H1 (cell line): ENCODE measurements at regions not wholly inside any gene's neighbourhood (a gene's known extent, or its start where the extent isn't known, plus 50 kb on each side); places are given as distances from the start of the nearest gene placed in this dataset.

Experiments
- CTCF ChIA-PET: fragments of 300-600 bp; sonication (Branson Sonifier 250); formaldehyde crosslinking; loops from one replicate; lab custom pipeline; 2021; ENCODE audit not compliant: partially characterized antibody; lab: Charles Lee
- POLR2A ChIA-PET: fragments of 300-600 bp; sonication (Branson Sonifier 250); formaldehyde crosslinking; loops from one replicate; lab custom pipeline; 2021; ENCODE audit warnings: inconsistent platforms; ENCODE audit not compliant: partially characterized antibody; lab: Charles Lee
- DNase-seq, 2 experiments: peaks; one replicate each; pipeline versions ENCODE4 v3.0.0 to v3.0.0-alpha.2; 2010 to 2022; ENCODE audit warnings: low spot score in 2 of 2, low read depth in 1 of 2, mixed read lengths in 1 of 2
- FAIRE-seq: peaks from 2 replicates; lab custom pipeline; 2011; peaks lifted over from hg19 to GRCh38; lab: Jason Lieb, UNC
- H2AFZ ChIP-seq: 2 replicates; pipeline ENCODE4 v1.8.1; 2012; ENCODE audit warnings: low read length, inconsistent platforms
- H2AK5ac ChIP-seq: 2 replicates; pipeline ENCODE4 v1.6.1; 2013; ENCODE audit warnings: low read depth, low read length
- H2BK120ac ChIP-seq: replicated peaks from 2 replicates; pipeline ENCODE3; 2013; ENCODE audit warnings: low read depth, low read length, inconsistent platforms
- H2BK12ac ChIP-seq: 2 replicates; pipeline ENCODE4 v1.6.1; 2013; ENCODE audit warnings: low read depth, low read length
- H2BK15ac ChIP-seq: 2 replicates; pipeline ENCODE4 v1.6.1; 2013; ENCODE audit warnings: low read length
- H2BK20ac ChIP-seq: 2 replicates; pipeline ENCODE4 v1.6.1; 2013; ENCODE audit warnings: low read length
- H2BK5ac ChIP-seq: 2 replicates; pipeline ENCODE4 v1.6.1; 2013; ENCODE audit warnings: low read depth, low read length
- H3K14ac ChIP-seq: 2 replicates; pipeline ENCODE4 v1.6.1; 2013; ENCODE audit warnings: inconsistent platforms; ENCODE audit not compliant: insufficient read length
- H3K18ac ChIP-seq: 2 replicates; pipeline ENCODE4 v1.6.1; 2013; ENCODE audit warnings: low read length; ENCODE audit errors: extremely low read depth
- H3K23ac ChIP-seq: 2 replicates; pipeline ENCODE4 v1.6.1; 2013; ENCODE audit warnings: inconsistent platforms; ENCODE audit not compliant: insufficient read length
- H3K23me2 ChIP-seq: 2 replicates; pipeline ENCODE4 v1.6.1; 2013; ENCODE audit warnings: low read depth, low read length
- H3K27ac ChIP-seq: 2 replicates; pipeline ENCODE4 v1.6.1; 2011; ENCODE audit warnings: low read depth, low read length, inconsistent platforms
- H3K27me3 ChIP-seq, 4 experiments: replicated peaks in 1 of 4; 1 replicate in 1 of 4; 2 replicates in 3 of 4; pipeline versions ENCODE4 v1.6.1 to v1.8.1; 2011 to 2013; ENCODE audit warnings: low read length in 3 of 4, mild to moderate bottlenecking in 3 of 4, inconsistent platforms in 2 of 4, mixed read lengths in 2 of 4, moderate library complexity in 1 of 4; ENCODE audit not compliant: control insufficient read depth in 3 of 4, insufficient read depth in 3 of 4; ENCODE audit errors: extremely low read depth in 1 of 4
- H3K36me3 ChIP-seq, 4 experiments: 2 replicates each; pipeline versions ENCODE4 v1.6.1 to v1.8.1; 2011 to 2013; ENCODE audit warnings: mild to moderate bottlenecking in 4 of 4, low read length in 3 of 4, moderate library complexity in 2 of 4, control low read depth in 1 of 4, inconsistent platforms in 1 of 4; ENCODE audit not compliant: insufficient read depth in 4 of 4, control insufficient read depth in 2 of 4
- H3K4ac ChIP-seq: replicated peaks from 2 replicates; pipeline ENCODE3; 2013; ENCODE audit warnings: low read length, low read depth, mixed read lengths, inconsistent platforms; ENCODE audit not compliant: insufficient read length
- H3K4me1 ChIP-seq, 4 experiments: replicated peaks in 1 of 4; 1 replicate in 1 of 4; 2 replicates in 3 of 4; pipeline versions ENCODE4 v1.6.1 to v1.8.1; 2011 to 2013; ENCODE audit warnings: low read length in 3 of 4, inconsistent platforms in 2 of 4, mixed read lengths in 1 of 4; ENCODE audit not compliant: insufficient read depth in 4 of 4, control insufficient read depth in 3 of 4
- H3K4me2 ChIP-seq, 2 experiments: 2 replicates each; pipeline versions ENCODE4 v1.6.1 to v1.8.1; 2011 to 2013; ENCODE audit warnings: low read depth in 2 of 2, low read length in 2 of 2, control low read depth in 1 of 2, inconsistent platforms in 1 of 2, mild to moderate bottlenecking in 1 of 2; ENCODE audit not compliant: insufficient read depth in 1 of 2
- H3K4me3 ChIP-seq, 4 experiments: fragments of 200-600, 300-600 bp in 1 of 4; sonication (generic), shearing (Covaris generic), sonication (Bioruptor Twin) in 1 of 4; 2 replicates each; pipeline versions ENCODE4 v1.5.1 to v1.8.1; 2011 to 2016; ENCODE audit warnings: low read length in 4 of 4, low read depth in 3 of 4, control low read depth in 2 of 4, inconsistent platforms in 2 of 4, mild to moderate bottlenecking in 2 of 4, mixed read lengths in 1 of 4, moderate library complexity in 1 of 4; ENCODE audit not compliant: insufficient read depth in 2 of 4; ENCODE audit errors: extremely low read depth in 1 of 4
- H3K56ac ChIP-seq: replicated peaks from 2 replicates; pipeline ENCODE3; 2013; ENCODE audit warnings: low read depth, mild to moderate bottlenecking, mixed read lengths, low read length, inconsistent platforms; ENCODE audit not compliant: insufficient read length
- H3K79me1 ChIP-seq: 2 replicates; pipeline ENCODE4 v1.6.1; 2013; ENCODE audit warnings: low read depth, low read length, control low read depth
- H3K79me2 ChIP-seq, 2 experiments: 2 replicates each; pipeline versions ENCODE4 v1.6.1 to v1.8.1; 2012 to 2013; ENCODE audit warnings: low read length in 2 of 2, mild to moderate bottlenecking in 2 of 2, inconsistent platforms in 1 of 2; ENCODE audit not compliant: insufficient read depth in 2 of 2, control insufficient read depth in 1 of 2
- H3K9ac ChIP-seq, 4 experiments: replicated peaks in 1 of 4; 1 replicate in 1 of 4; 2 replicates in 3 of 4; pipeline versions ENCODE4 v1.6.1 to v1.8.1; 2011 to 2013; ENCODE audit warnings: low read depth in 3 of 4, low read length in 3 of 4, control low read depth in 2 of 4, mild to moderate bottlenecking in 2 of 4, moderate library complexity in 2 of 4, inconsistent platforms in 1 of 4; ENCODE audit errors: extremely low read depth in 1 of 4
- H3K9me3 ChIP-seq, 2 experiments: 2 replicates each; pipeline versions ENCODE4 v1.6.1 to v1.8.1; 2012 to 2013; ENCODE audit warnings: mild to moderate bottlenecking in 2 of 2, moderate library complexity in 2 of 2, control low read depth in 1 of 2, inconsistent platforms in 1 of 2, low read depth in 1 of 2, low read length in 1 of 2, mixed read lengths in 1 of 2; ENCODE audit not compliant: insufficient read depth in 2 of 2
- H4K20me1 ChIP-seq, 2 experiments: replicated peaks in 1 of 2; 2 replicates each; pipeline versions ENCODE3 to v1.8.1; 2011 to 2013; ENCODE audit warnings: inconsistent platforms in 2 of 2, low read length in 2 of 2, mild to moderate bottlenecking in 1 of 2; ENCODE audit not compliant: insufficient read depth in 2 of 2, control insufficient read depth in 1 of 2
- H4K5ac ChIP-seq: 2 replicates; pipeline ENCODE4 v1.6.1; 2013; ENCODE audit warnings: low read length, low read depth, mixed read lengths, inconsistent platforms; ENCODE audit not compliant: insufficient read length
- H4K8ac ChIP-seq: 2 replicates; pipeline ENCODE4 v1.8.0; 2013; ENCODE audit warnings: mild to moderate bottlenecking, moderate library complexity, low read length, inconsistent platforms; ENCODE audit not compliant: insufficient read depth; ENCODE audit errors: extremely low read depth
- H4K91ac ChIP-seq: replicated peaks from 2 replicates; pipeline ENCODE3; 2013; ENCODE audit warnings: low read length, mixed read lengths, inconsistent platforms; ENCODE audit not compliant: insufficient read length
- CHD1 ChIP-seq: IDR thresholded peaks from 2 replicates; pipeline ENCODE4 v1.6.1; 2012; ENCODE audit warnings: low read depth, low read length, improper control_type of control experiment
- CREB1 ChIP-seq: IDR thresholded peaks from 2 replicates; pipeline ENCODE4 v1.6.1; 2012; ENCODE audit warnings: inconsistent platforms
- CTBP2 ChIP-seq: IDR thresholded peaks from 2 replicates; pipeline ENCODE4 v1.7.0; 2011; ENCODE audit warnings: borderline replicate concordance, mild to moderate bottlenecking, moderate library complexity, mixed read lengths, low read length; ENCODE audit not compliant: insufficient read depth, insufficient read length
- CTCF ChIP-seq, 3 experiments: IDR thresholded peaks; 1 replicate in 2 of 3; 2 replicates in 1 of 3; pipeline versions ENCODE4 v1.5.1 to v1.6.1; 2011; ENCODE audit warnings: low read length in 3 of 3, mild to moderate bottlenecking in 3 of 3, inconsistent platforms in 2 of 3, low read depth in 1 of 3, moderate library complexity in 1 of 3; ENCODE audit not compliant: insufficient read depth in 1 of 3; ENCODE audit errors: control extremely low read depth in 1 of 3
- GTF2F1 ChIP-seq: IDR thresholded peaks from 2 replicates; pipeline ENCODE4 v1.6.1; 2012; ENCODE audit warnings: low read depth, low read length, improper control_type of control experiment, borderline replicate concordance
- PHF8 ChIP-seq: fragments of 200-600 bp; sonication (generic); conservative IDR thresholded peaks from 2 replicates; pipeline ENCODE4 v1.7.1; 2012; ENCODE audit warnings: low read depth, mild to moderate bottlenecking, inconsistent platforms, low read length, moderate library complexity
- POU5F1 ChIP-seq: IDR thresholded peaks from 2 replicates; pipeline ENCODE4 v1.6.1; 2011; ENCODE audit warnings: low read depth, mild to moderate bottlenecking, low read length, moderate library complexity
- RBBP5 ChIP-seq: IDR thresholded peaks from 2 replicates; pipeline ENCODE4 v1.7.1; 2012; ENCODE audit warnings: low read depth, mild to moderate bottlenecking, inconsistent platforms, low read length, moderate library complexity, borderline replicate concordance
- RFX5 ChIP-seq: IDR thresholded peaks from 2 replicates; pipeline ENCODE4 v1.6.1; 2011; ENCODE audit warnings: low read depth, low read length, improper control_type of control experiment, borderline replicate concordance
- SIRT6 ChIP-seq: IDR thresholded peaks from one replicate; pipeline ENCODE4 v1.7.1; 2012; ENCODE audit warnings: low read length, inconsistent platforms
- SP1 ChIP-seq: IDR thresholded peaks from 2 replicates; pipeline ENCODE4 v1.6.1; 2011; ENCODE audit warnings: low read depth, low read length
- SUZ12 ChIP-seq: fragments of 200-600 bp; sonication (generic); IDR thresholded peaks from 2 replicates; pipeline ENCODE4 v1.6.1; 2012; ENCODE audit warnings: mild to moderate bottlenecking, inconsistent platforms, low read length, moderate library complexity, mixed read lengths
- WGBS, 2 experiments: shearing (Covaris generic) in 1 of 2; methylation state at CpG; one replicate each; pipeline versions ENCODE4 v1.1.6 to v1.1.7; 2013 to 2015; ENCODE audit warnings: low lambda C conversion rate in 2 of 2, mixed read lengths in 2 of 2, inconsistent platforms in 1 of 2, low coverage in 1 of 2, missing lambda C conversion rate in 1 of 2; ENCODE audit not compliant: insufficient replicate concordance in 2 of 2, insufficient coverage in 1 of 2, insufficient read length in 1 of 2; ENCODE audit errors: extremely low coverage in 1 of 2, missing lambda C conversion rate in 1 of 2; 5-methylcytosine and 5-hydroxymethylcytosine counted together
- TF ChIP-seq, protein P1 (sequence below): IDR thresholded peaks from 2 replicates; pipeline ENCODE4 v1.6.1; 2012; ENCODE audit warnings: inconsistent platforms

DNA sequence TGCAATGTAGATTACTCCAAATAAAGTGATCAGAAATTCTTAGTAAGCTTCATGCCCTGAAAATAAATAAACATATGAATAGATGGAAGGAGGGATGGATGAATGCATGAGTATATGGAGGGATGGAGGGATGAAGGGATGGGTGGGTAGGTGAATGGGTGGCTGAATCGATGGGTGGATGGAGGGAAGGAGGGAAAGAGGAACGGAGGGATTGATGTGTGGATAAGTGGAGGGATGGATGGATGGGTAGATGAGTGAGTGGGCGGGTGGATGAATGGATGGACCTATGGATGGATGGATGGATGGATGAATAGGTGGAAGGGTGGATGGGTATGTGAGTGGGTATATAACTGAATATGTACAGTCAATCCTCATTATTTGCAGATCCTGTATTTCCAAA, 276.7 kb upstream of the ACVR2A start:
- H3K4me3 ChIP-seq: no peak overlapping the region
- H3K27ac ChIP-seq: no peak overlapping the region
- H3K4me2 ChIP-seq: no peak overlapping the region
- H2BK20ac ChIP-seq: no peak overlapping the region
- no peaks in the 10 kb centered on the region for H3K4me1 ChIP-seq
- no peak overlapping the region for H2BK15ac ChIP-seq
- no peaks in the 10 kb centered on the region for H3K36me3 ChIP-seq
- no peak overlapping the region for H4K91ac ChIP-seq
- no peak overlapping the region for H3K18ac ChIP-seq
- H3K23ac ChIP-seq: no peak overlapping the region
- POLR2A ChIA-PET: no interaction called here
- no peak overlapping the region for H4K5ac ChIP-seq
- H3K14ac ChIP-seq: no peak overlapping the region
- H4K8ac ChIP-seq: no peak overlapping the region
- no peak overlapping the region for H3K4ac ChIP-seq
- DNase-seq (no peak), FAIRE-seq (no peak)
- H2BK12ac ChIP-seq: no peak overlapping the region
- H3K9me3 ChIP-seq: peaks cover 0 to 11% of the 10 kb centered on the region in 2 experiments; a peak in 2 of 4 replicates
- H3K9ac ChIP-seq: no peak overlapping the region
- H2AFZ ChIP-seq: no peak overlapping the region
- no peak overlapping the region for H2BK5ac ChIP-seq
- no peak overlapping the region for H3K56ac ChIP-seq
- no peaks in the 10 kb centered on the region for H3K79me2 ChIP-seq
- H3K79me1 ChIP-seq: no peaks in the 10 kb centered on the region
- no peak overlapping the region for H2BK120ac ChIP-seq
- H4K20me1 ChIP-seq: no peaks in the 10 kb centered on the region
- H3K23me2 ChIP-seq: peaks cover 4% of the 10 kb centered on the region; the same call in 1 of the 2 replicates
- H2AK5ac ChIP-seq: no peak overlapping the region
- CTCF ChIA-PET: no interaction called here
- WGBS, 2 experiments: 91 to 100% methylated on average over 2 to 3 of the region's 3 CpGs
- H3K27me3 ChIP-seq: no peaks in the 10 kb centered on the region
- no peak for TF ChIP-seq POU5F1
- TF ChIP-seq CTBP2: no peak
- TF ChIP-seq, protein P1, sequence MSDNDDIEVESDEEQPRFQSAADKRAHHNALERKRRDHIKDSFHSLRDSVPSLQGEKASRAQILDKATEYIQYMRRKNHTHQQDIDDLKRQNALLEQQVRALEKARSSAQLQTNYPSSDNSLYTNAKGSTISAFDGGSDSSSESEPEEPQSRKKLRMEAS: no peak
- no peak for TF ChIP-seq CHD1
- TF ChIP-seq GTF2F1: no peak
- TF ChIP-seq PHF8: no peak
- TF ChIP-seq CREB1: no peak
- TF ChIP-seq CTCF (IDR thresholded peaks at IDR 0.05; ENCODE audit: control extremely low read depth in 1 of 3, insufficient read depth in 1 of 3, low read depth in 1 of 3, low read length in 3 of 3): no peak
- TF ChIP-seq RBBP5: no peak
- TF ChIP-seq SP1: no peak
- no peak for TF ChIP-seq SIRT6
- no peak for TF ChIP-seq RFX5
- no peak for TF ChIP-seq SUZ12
